Neuronal stem cell (in vitro differentiated cells): ENCODE measurements at regions not wholly inside any gene's neighbourhood (a gene's known extent, or its start where the extent isn't known, plus 50 kb on each side); places are given as distances from the start of the nearest gene placed in this dataset.

ENCODE experiments used
- DNase-seq: peaks from one replicate; pipeline ENCODE4 v3.0.0-alpha.2; 2013; ENCODE audit warnings: low spot score
- H2AFZ ChIP-seq: one replicate; pipeline ENCODE4 v1.6.1; 2013; ENCODE audit warnings: mild to moderate bottlenecking, low read length, inconsistent platforms
- H2AK5ac ChIP-seq: 2 replicates; pipeline ENCODE4 v1.6.1; 2013; ENCODE audit warnings: low read depth, mild to moderate bottlenecking, inconsistent platforms, low read length, moderate library complexity, mixed read lengths
- H2BK120ac ChIP-seq: 2 replicates; pipeline ENCODE4 v1.6.1; 2013; ENCODE audit warnings: low read depth, mild to moderate bottlenecking, inconsistent platforms, low read length, moderate library complexity, mixed read lengths
- H2BK12ac ChIP-seq: one replicate; pipeline ENCODE4 v1.6.1; 2013; ENCODE audit warnings: low read length, inconsistent platforms
- H2BK15ac ChIP-seq: 2 replicates; pipeline ENCODE4 v1.6.1; 2013; ENCODE audit warnings: mild to moderate bottlenecking, low read length, inconsistent platforms, mixed read lengths
- H2BK5ac ChIP-seq: one replicate; pipeline ENCODE4 v1.6.1; 2013; ENCODE audit warnings: inconsistent platforms, mild to moderate bottlenecking, low read length, moderate library complexity
- H3K14ac ChIP-seq: one replicate; pipeline ENCODE4 v1.6.1; 2013; ENCODE audit warnings: low read length, inconsistent platforms
- H3K18ac ChIP-seq: 2 replicates; pipeline ENCODE4 v1.6.1; 2013; ENCODE audit warnings: low read length, inconsistent platforms
- H3K23ac ChIP-seq: 2 replicates; pipeline ENCODE4 v1.6.1; 2013; ENCODE audit warnings: low read depth, mild to moderate bottlenecking, mixed read lengths, low read length, inconsistent platforms; ENCODE audit not compliant: poor library complexity
- H3K27ac ChIP-seq: replicated peaks from 3 replicates; pipeline ENCODE4 v1.5.1; 2013; ENCODE audit warnings: low read length, inconsistent platforms
- H3K27me3 ChIP-seq, 3 experiments: 2 replicates each; pipeline ENCODE4 v1.6.1; 2013; ENCODE audit warnings: low read length in 3 of 3, mild to moderate bottlenecking in 2 of 3, inconsistent platforms in 1 of 3, low read depth in 1 of 3, mixed read lengths in 1 of 3, moderate library complexity in 1 of 3; ENCODE audit not compliant: control insufficient read depth in 3 of 3, insufficient read depth in 3 of 3
- H3K36me3 ChIP-seq, 2 donors: replicated peaks in 1 of 2; 2 replicates each; pipeline ENCODE4 v1.6.1; 2013; ENCODE audit warnings: low read length in 2 of 2; ENCODE audit not compliant: control insufficient read depth in 2 of 2, insufficient read depth in 2 of 2
- H3K4ac ChIP-seq: 2 replicates; pipeline ENCODE4 v1.6.1; 2013; ENCODE audit warnings: inconsistent platforms, mild to moderate bottlenecking, low read length, moderate library complexity
- H3K4me1 ChIP-seq, 2 donors: 1 replicate in 1 of 2; 2 replicates in 1 of 2; pipeline ENCODE4 v1.6.1; 2013; ENCODE audit warnings: low read length in 2 of 2, low read depth in 1 of 2; ENCODE audit not compliant: control insufficient read depth in 2 of 2, insufficient read depth in 1 of 2
- H3K4me2 ChIP-seq: one replicate; pipeline ENCODE4 v1.6.1; 2013; ENCODE audit warnings: mild to moderate bottlenecking, low read length, inconsistent platforms; ENCODE audit not compliant: insufficient read depth, poor library complexity, severe bottlenecking
- H3K4me3 ChIP-seq, 2 donors: 2 replicates each; pipeline ENCODE4 v1.5.1; 2013; ENCODE audit warnings: low read length in 2 of 2, mild to moderate bottlenecking in 2 of 2, inconsistent platforms in 1 of 2, moderate library complexity in 1 of 2
- H3K79me1 ChIP-seq: one replicate; pipeline ENCODE4 v1.6.1; 2013; ENCODE audit warnings: low read depth, mild to moderate bottlenecking, inconsistent platforms, low read length, moderate library complexity
- H3K9ac ChIP-seq: one replicate; pipeline ENCODE4 v1.6.1; 2013; ENCODE audit warnings: mild to moderate bottlenecking, low read depth, low read length, inconsistent platforms; ENCODE audit not compliant: poor library complexity
- H3K9me3 ChIP-seq, 2 donors: replicated peaks in 1 of 2; 2 replicates each; pipeline versions ENCODE3 to v1.6.1; 2013; ENCODE audit warnings: low read length in 2 of 2, mild to moderate bottlenecking in 2 of 2, inconsistent platforms in 1 of 2, low read depth in 1 of 2, mixed read lengths in 1 of 2, moderate library complexity in 1 of 2; ENCODE audit not compliant: control insufficient read depth in 2 of 2, insufficient read depth in 1 of 2
- H4K8ac ChIP-seq: one replicate; pipeline ENCODE4 v1.6.1; 2013; ENCODE audit warnings: low read depth, mild to moderate bottlenecking, inconsistent platforms, low read length, moderate library complexity
- H4K91ac ChIP-seq: one replicate; pipeline ENCODE4 v1.6.1; 2013; ENCODE audit warnings: low read length, low read depth, mild to moderate bottlenecking, inconsistent platforms; ENCODE audit not compliant: poor library complexity
- WGBS, 2 donors: extraction: QIAGEN DNeasy Blood & Tissue Kit; methylation state at CpG; one replicate each; pipeline ENCODE4 v1.1.7; 2013; ENCODE audit warnings: missing lambda C conversion rate in 2 of 2, mixed read lengths in 1 of 2; ENCODE audit not compliant: insufficient read length in 2 of 2, insufficient replicate concordance in 1 of 2; ENCODE audit errors: extremely low coverage in 2 of 2; 5-methylcytosine and 5-hydroxymethylcytosine counted together

- Histone ChIP-seq H4K91ac (no peak overlapping the region), H3K18ac (no peak overlapping the region), H3K4me2 (no peak overlapping the region)
Measured at GRCh38 chr3:135865085-135865484, 100.4 kb upstream of the PPP2R3A start.

GRCh38 chr3:135865553-135865952 is 100.0 kb upstream of the PPP2R3A start:
- no peak overlapping the region for H2BK5ac ChIP-seq

More at GRCh38 chr3:135865085-135865484, 100.4 kb upstream of the PPP2R3A start:
- H2AFZ ChIP-seq = no peak overlapping the region
- no peak overlapping the region for H3K14ac ChIP-seq
- H3K4ac ChIP-seq = no peak overlapping the region
- no peak overlapping the region for H2BK12ac ChIP-seq
- H3K9ac ChIP-seq = no peak overlapping the region
- DNase-seq = no peak
- H2BK120ac ChIP-seq = no peak overlapping the region
- no peak overlapping the region for H2AK5ac ChIP-seq
- no peak overlapping the region for H2BK15ac ChIP-seq
- H3K4me1 ChIP-seq = no peaks in the 10 kb centered on the region
- H3K36me3 ChIP-seq = no peaks in the 10 kb centered on the region
- H3K27ac ChIP-seq = no peak overlapping the region
- H3K79me1 ChIP-seq = no peaks in the 10 kb centered on the region
- no peaks in the 10 kb centered on the region for H3K27me3 ChIP-seq
- no peaks in the 10 kb centered on the region for H3K9me3 ChIP-seq
- H2BK5ac ChIP-seq = no peak overlapping the region
- H4K8ac ChIP-seq = no peak overlapping the region
- no peak overlapping the region for H3K23ac ChIP-seq
- no peak overlapping the region for H3K4me3 ChIP-seq

GRCh38 chr3:135867911-135868310 is 97.6 kb upstream of the PPP2R3A start:
- no CpG with 5 or more reads among the region's 1 CpG for WGBS, 2 donors
- no peak overlapping the region for H4K91ac ChIP-seq
- no peak overlapping the region for H3K14ac ChIP-seq
- H3K4me1 ChIP-seq = no peaks in the 10 kb centered on the region
- no peak overlapping the region for H2BK15ac ChIP-seq
- no peak for DNase-seq
- no peak overlapping the region for H4K8ac ChIP-seq
- no peaks in the 10 kb centered on the region for H3K36me3 ChIP-seq
- no peak overlapping the region for H3K4me3 ChIP-seq
- no peak overlapping the region for H2BK12ac ChIP-seq
- no peak overlapping the region for H3K9ac ChIP-seq
- no peaks in the 10 kb centered on the region for H3K79me1 ChIP-seq
- no peak overlapping the region for H3K23ac ChIP-seq
- H3K27me3 ChIP-seq = no peaks in the 10 kb centered on the region
- no peak overlapping the region for H2AK5ac ChIP-seq
- no peak overlapping the region for H2AFZ ChIP-seq
- H3K18ac ChIP-seq = no peak overlapping the region
- no peak overlapping the region for H2BK120ac ChIP-seq
- H3K4ac ChIP-seq = no peak overlapping the region
- H3K27ac ChIP-seq = no peak overlapping the region
- no peak overlapping the region for H2BK5ac ChIP-seq
- H3K9me3 ChIP-seq = no peaks in the 10 kb centered on the region
- H3K4me2 ChIP-seq = no peak overlapping the region

More at GRCh38 chr3:135865553-135865952, 100.0 kb upstream of the PPP2R3A start:
- no peak overlapping the region for H3K14ac ChIP-seq
- H3K79me1 ChIP-seq = no peaks in the 10 kb centered on the region
- WGBS, 2 donors = no CpG with 5 or more reads among the region's 2 CpGs
- no peak for DNase-seq
- H2AK5ac ChIP-seq = no peak overlapping the region
- H2BK15ac ChIP-seq = no peak overlapping the region
- no peak overlapping the region for H2AFZ ChIP-seq
- H2BK120ac ChIP-seq = no peak overlapping the region
- no peak overlapping the region for H3K18ac ChIP-seq
- no peaks in the 10 kb centered on the region for H3K36me3 ChIP-seq
- H3K9me3 ChIP-seq = no peaks in the 10 kb centered on the region
- no peak overlapping the region for H3K23ac ChIP-seq
- no peak overlapping the region for H3K4ac ChIP-seq
- H3K4me1 ChIP-seq = no peaks in the 10 kb centered on the region
- no peak overlapping the region for H4K8ac ChIP-seq
- no peak overlapping the region for H2BK12ac ChIP-seq
- no peak overlapping the region for H3K4me3 ChIP-seq
- H3K27me3 ChIP-seq = no peaks in the 10 kb centered on the region
- H3K27ac ChIP-seq = no peak overlapping the region
- no peak overlapping the region for H4K91ac ChIP-seq
- no peak overlapping the region for H3K4me2 ChIP-seq
- no peak overlapping the region for H3K9ac ChIP-seq

GRCh38 chr3:135868801-135869200 is 96.7 kb upstream of the PPP2R3A start:
- no CpG with 5 or more reads among the region's 3 CpGs for WGBS, 2 donors
- Histone ChIP-seq H2BK12ac (no peak overlapping the region), H3K4me2 (no peak overlapping the region), H2BK15ac (no peak overlapping the region), H2BK120ac (no peak overlapping the region), H3K23ac (no peak overlapping the region), H3K36me3 (no peaks in the 10 kb centered on the region), H4K8ac (no peak overlapping the region), H3K27ac (no peak overlapping the region), H3K18ac (no peak overlapping the region), H3K4me1 (no peaks in the 10 kb centered on the region), H2AK5ac (no peak overlapping the region), H3K4ac (no peak overlapping the region), H3K9ac (no peak overlapping the region), H3K27me3 (no peaks in the 10 kb centered on the region), H3K14ac (no peak overlapping the region), H3K4me3 (no peak overlapping the region), H4K91ac (no peak overlapping the region), H3K9me3 (no peaks in the 10 kb centered on the region), H2AFZ (no peak overlapping the region), H2BK5ac (no peak overlapping the region), H3K79me1 (no peaks in the 10 kb centered on the region)
- no peak for DNase-seq
